GM10248 (cell line): ENCODE measurements at regions not wholly inside any gene's neighbourhood (a gene's known extent, or its start where the extent isn't known, plus 50 kb on each side); places are given as distances from the start of the nearest gene placed in this dataset.

Experiments used
- CTCF ChIA-PET: fragments of 300-600 bp; sonication (Branson Sonifier 250); formaldehyde crosslinking; extraction: SDS; loops from one replicate; lab custom pipeline; 2021; ENCODE audit warnings: antibody characterized with exemption; lab: Yijun Ruan, JAX
- POLR2A ChIA-PET: fragments of 350-650 bp; sonication (Branson Sonifier 250); formaldehyde crosslinking; extraction: SDS; loops from one replicate; lab custom pipeline; 2020; ENCODE audit warnings: antibody characterized with exemption; lab: Yijun Ruan, JAX
- DNase-seq: peaks from one replicate; pipeline ENCODE4 v3.0.0; 2012; ENCODE audit errors: extremely low spot score
- CTCF ChIP-seq: IDR thresholded peaks from 2 replicates; pipeline ENCODE4 v1.5.1; 2012; ENCODE audit warnings: mild to moderate bottlenecking, low read depth; ENCODE audit errors: extremely low read depth, missing control alignments, control extremely low read depth

DNA sequence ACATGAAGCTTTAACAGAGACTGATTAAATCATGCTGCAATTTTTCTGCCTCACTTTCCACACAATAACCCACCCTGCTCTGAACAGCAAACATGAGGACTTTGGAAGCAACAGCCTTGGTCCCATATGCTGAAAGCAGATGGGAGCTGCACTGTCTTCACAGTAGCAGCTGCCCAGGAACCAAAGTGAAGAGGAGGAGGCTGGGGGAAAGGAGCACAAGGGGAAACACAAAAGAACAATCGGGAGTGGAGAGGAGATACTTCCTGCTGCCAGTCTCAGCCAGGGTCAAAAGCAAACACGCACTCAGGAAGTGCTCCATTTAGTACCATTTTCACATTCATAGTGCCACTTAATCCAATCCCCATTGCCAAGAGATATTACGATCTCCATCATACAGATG is 183.3 kb upstream of the PUM3 start:
- POLR2A ChIA-PET = no interaction called here
- no peak for TF ChIP-seq CTCF
- DNase-seq = no peak
- CTCF ChIA-PET = interaction anchor here (1.4 to 1.5 kb wide), 3 partner anchors 16 to 33 kb away, joined by 3 to 4 read pairs (median 3); no protein-coding TSS in a partner anchor

- CTCF ChIA-PET = interaction anchor here (1.1 to 1.9 kb wide), 4 partner anchors 8 to 44 kb away, joined by 3 to 9 read pairs (median 4); no protein-coding TSS in a partner anchor
- POLR2A ChIA-PET = no interaction called here
- no peak for DNase-seq
- no peak for TF ChIP-seq CTCF
Measured at GRCh38 chr9:3023449-3023848, 179.6 kb upstream of the PUM3 start.

DNA sequence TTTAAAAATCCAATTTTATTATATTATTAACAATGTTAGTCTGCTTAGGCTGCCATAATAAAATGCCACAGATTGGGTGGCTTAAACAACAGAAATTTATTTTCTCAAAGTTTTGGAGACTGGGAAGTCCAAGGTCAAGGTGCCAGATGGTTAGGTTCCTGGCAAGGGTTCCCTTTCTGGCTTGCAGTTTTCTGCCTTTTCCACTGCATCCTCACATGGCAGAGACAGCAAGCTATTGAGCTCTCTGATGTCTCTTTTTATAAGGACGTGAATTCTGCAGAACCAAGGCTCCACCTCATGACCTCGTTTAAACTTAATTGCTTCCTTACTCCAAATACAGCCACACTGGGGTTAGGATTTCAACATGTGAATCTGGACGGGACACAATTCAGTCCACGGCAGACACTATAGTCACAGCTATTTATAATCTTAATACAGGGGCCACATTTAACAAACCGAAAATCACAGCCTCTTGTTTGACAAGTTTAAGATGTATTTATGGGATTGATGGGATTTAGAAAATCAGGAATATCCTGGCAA is 174.9 kb upstream of the PUM3 start:
- ChIA-PET POLR2A (no interaction called here), CTCF (interaction anchor here (1.4 kb wide), 1 partner anchor 12 kb away, joined by 4 read pairs; no protein-coding TSS in a partner anchor)
- no peak for TF ChIP-seq CTCF
- no peak for DNase-seq

GRCh38 chr9:3018071-3018470 is 174.2 kb upstream of the PUM3 start:
- ChIA-PET POLR2A (no interaction called here), CTCF (interaction anchor here (0.8 to 1.5 kb wide), 3 partner anchors 10 to 12 kb away, joined by 3 to 4 read pairs (median 4); no protein-coding TSS in a partner anchor)
- TF ChIP-seq CTCF = no peak
- DNase-seq = no peak

DNA sequence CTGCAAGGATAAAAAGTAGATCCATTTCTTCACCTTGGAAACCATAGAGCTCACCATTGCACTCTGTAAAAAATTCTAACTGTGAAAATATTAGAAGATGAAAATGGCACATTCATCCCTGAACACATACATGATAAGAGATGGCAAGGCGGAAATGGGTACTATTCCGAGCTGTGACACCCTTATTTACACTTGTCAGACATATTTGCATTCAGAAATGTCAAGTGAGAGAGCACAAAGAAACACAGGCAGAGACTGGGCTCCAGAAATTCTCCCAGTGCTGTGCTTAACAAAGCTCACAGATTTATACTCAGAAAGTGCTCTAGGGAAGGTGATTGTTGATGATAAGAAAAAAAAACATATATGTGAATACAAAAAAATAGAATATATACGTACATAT is 170.3 kb upstream of the PUM3 start:
- CTCF ChIA-PET = no interaction called here
- no peak for TF ChIP-seq CTCF
- DNase-seq = no peak
- POLR2A ChIA-PET = no interaction called here

- DNase-seq = no peak
- POLR2A ChIA-PET = no interaction called here
- no peak for TF ChIP-seq CTCF
- CTCF ChIA-PET = no interaction called here
Measured at GRCh38 chr9:3012842-3013241, 168.9 kb upstream of the PUM3 start.
